T-helper 9 cell (primary cell): ENCODE measurements at regions not wholly inside any gene's neighbourhood (a gene's known extent, or its start where the extent isn't known, plus 50 kb on each side); places are given as distances from the start of the nearest gene placed in this dataset.

Source experiments
- DNase-seq: peaks from one replicate; pipeline ENCODE4 v3.0.0-alpha.2; 2020

DNA sequence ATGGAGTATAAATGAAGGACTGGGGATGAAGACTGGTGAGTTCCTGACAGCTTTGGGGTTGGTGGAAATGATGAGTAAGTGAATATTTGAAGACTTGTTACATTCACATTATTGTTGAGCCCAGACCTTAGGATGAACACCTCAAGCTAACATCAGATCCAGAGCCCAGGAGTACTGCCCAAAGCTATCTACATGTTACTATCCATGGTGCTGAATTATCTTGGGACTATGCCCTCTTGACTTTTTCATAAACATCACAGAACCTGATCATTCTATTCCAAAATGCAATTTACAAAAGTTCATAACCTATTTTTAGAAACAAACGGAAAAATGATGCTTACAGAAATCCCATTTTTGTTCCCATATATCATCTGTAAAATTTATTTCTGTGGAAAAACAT lies 613.3 kb downstream of the TUSC7 start:
- DNase-seq = no peak

DNA sequence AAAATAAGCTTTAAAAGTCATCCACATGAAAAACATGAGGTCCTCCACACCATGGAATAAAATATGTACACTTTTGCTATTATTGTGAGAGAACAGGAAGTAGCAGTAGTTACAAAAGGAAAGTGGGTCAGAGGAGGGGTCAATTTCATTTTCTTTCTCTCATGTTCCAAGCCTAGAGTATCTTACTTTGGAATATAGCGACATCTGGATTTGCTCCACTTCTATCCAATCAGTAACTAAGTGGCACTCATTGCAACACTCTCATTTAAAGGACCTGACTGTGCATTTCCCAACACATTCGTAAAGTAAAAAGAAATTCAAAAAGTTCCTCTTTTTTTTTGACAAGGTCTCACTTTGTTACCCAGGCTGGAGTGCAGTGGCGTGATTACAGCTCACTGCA lies 637.3 kb downstream of the TUSC7 start:
- no peak for DNase-seq

DNA sequence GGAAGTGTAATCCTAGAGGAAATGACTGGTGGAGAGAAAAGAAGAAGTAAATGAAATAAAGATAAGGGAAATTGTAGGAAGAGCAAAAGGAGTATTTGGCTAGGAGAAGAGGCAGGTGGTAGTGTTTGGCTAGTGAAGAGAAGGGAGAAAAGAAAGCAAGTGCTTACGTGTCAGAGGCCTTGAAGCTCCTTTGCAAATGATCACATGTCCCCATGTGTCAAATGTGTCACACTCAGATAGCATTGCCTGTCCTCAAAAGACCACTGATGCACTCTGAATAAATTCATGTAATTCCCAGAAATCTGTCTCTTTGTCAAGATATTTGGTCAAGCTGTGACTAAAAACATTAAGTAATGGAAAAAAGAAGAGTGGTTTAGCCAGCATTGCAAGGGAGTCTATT lies 639.3 kb downstream of the TUSC7 start:
- DNase-seq = no peak

DNA sequence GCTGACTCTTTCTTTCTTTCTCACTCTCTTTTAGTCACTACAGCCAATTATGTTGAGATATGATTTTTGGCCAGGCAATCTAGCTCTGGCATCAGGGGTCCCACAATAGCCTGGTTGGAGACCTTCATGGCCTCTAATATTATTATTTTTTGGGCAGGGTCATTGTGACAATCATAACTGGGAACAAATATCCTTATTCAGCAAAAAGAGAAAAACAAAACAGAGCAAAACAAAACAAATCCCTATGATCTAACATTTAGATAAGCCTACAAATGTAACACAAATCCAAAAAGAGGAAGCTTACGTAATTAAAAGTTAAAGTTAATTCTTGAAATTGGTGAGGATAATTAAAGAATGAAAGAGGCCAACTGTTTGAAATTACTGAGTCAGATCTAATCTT lies 640.0 kb downstream of the TUSC7 start:
- no peak for DNase-seq

DNA sequence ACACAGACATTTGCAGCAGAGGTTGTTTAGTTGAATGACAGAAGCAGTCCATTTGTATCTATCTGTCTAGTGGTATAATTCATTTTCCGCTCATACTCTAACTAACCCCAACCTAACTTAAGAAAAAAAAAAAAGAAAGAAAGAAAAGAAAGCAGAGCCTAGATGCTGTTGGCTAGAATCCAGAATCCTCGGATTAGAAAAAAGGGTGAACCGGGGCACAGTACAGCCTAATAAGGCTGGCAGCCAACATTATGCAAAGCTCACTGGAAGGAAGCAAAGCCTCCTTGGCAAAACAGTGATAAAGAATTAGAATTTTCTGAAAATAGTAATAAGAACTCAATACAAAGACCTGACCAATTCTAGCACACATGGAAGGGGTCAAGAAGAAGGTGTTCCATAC lies 640.8 kb downstream of the TUSC7 start:
- no peak for DNase-seq

DNA sequence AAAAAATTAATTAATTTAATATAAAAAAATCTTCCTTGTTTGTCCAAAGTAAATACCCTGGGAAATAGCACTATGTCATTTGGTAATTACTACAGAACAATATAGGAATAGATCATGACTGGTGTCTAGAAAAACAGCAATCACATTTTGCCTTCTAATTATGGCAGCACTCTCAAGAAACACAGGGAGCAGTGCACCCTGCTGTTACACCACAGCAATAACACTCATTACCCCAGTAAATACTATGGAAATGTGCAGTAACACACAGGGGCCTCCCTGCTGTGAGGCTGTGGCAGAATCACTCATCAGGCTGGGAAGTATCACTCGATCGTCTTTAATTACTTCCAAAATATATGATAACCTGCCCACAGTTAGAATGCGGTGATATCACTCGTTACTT lies 646.0 kb downstream of the TUSC7 start:
- DNase-seq = no peak

DNA sequence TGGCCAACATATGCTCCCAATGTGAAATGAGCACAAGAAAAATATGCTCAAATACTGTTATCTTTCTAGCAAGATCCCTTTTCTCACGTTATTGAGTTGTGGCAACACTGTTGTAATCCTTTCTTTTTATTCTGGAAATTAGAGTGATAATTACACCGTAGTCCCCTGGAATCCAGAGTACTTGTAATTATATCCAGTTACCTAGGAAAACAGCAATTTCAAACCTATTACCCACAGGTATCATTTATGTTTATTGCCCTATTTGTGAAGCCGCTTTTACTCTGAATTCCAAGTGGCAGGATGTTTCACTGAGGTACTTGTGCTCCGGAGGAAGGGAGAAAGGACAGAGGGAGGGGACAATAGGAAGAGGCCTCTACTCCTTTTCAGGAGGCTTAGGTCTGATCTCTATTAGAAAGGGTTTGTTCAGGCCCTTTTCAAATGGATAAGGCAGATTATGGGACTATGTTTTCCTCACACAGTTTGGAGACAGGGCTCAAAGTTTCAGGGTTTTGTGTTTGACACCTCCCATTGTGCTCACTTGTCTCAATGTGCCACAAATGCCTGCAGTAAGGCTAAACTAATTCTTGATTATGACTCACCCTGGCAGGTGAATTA lies 646.6 kb downstream of the TUSC7 start:
- no peak for DNase-seq

DNA sequence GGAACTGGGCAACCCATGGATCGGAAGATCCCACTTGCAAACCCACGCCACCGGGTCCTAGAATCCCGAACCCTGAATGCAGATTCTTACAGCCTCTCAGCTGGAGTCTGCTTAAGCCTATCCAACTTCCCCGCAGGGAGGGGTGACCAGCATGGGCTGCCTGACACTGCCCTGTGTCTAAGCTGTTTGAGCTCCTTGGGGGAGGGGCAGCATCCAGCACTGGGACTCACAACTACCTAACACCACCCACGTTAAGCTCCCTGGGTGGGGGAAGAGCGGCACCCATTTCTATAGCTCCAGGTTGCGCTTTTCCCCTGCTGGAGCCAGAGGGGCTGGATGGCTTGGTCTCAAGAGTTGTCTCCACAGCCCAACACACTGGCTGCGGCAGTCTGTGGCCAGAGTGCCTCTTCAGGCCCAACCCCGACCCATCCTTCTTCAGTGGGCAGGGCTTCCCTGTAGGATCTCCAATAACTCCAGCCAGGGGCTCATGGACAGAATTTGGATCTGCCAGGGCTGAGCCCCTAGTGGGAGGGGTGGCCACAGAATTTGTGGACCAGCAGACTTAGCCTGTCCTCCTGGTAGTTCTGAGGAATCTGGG lies 649.2 kb downstream of the TUSC7 start:
- no peak for DNase-seq

DNA sequence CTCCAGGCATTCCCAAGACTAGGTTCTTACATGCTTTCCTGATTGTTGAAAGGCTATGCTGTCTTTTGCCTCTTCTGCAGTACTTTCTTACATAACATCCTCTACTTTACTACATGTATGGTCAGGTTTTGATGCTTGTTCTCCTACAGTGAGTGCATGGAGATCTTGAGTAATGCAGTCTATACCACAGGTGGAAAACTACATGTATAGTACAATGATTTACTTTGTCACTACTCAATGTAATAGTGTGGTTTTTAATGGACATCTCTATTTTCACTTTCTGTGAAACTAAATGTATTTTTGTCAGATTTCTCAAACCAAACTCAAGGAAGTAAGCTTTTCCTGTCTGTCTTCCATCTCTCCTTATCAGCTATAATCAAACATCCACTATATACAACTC lies 657.0 kb downstream of the TUSC7 start:
- DNase-seq = no peak

DNA sequence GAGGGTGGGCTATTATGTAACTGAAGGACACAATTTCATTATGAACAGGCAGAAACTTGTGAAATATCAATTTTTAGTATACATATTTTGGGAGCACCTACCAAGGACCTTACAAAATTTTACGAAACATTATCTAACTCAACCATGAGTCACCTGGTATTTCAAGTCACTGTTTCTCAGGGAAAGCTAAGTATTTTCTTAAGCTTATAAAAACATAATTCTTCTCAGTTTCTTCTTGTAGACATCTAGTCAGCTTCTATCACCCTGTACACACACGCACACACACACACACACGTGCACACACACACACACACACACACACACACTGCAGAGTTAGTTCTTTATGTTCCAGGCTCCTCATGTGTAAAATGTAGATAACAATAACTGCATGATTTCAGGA lies 658.3 kb downstream of the TUSC7 start:
- no peak for DNase-seq

DNA sequence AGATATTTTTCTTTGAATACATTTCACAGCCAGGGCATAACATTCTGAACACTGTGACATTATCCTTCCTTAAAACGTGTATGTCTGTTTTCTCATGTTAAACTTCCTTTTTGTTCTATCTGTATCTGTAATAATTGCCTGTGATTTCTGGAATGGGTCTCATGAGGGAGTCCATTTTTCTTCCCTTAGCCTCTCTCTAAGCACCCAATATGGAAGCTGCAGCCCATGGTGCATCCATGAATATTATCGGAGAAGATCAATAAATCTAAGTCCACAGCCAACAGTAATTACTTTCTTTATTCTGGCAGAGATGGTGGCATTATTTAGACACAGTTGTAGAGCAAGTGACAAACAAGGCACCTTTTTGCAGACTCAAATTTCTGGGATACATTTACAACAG lies 671.1 kb downstream of the TUSC7 start:
- no peak for DNase-seq

DNA sequence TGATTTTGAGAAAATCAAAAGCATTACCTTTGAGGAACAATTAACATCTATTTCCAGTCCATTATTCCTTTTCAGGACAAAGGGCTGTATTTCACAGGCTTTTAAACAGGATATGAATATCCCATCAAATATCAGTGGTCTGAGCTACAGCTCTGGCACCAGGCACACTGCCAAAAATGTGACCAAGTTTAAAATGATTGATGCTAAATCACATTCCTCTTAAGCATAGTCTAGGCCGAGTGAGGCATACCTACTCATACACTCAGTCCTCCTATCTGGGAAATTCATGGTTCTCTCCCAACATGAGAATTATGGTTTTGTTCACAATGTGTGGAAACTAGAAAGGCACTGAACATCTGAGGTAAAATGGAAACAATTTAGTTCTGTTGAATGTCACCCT lies 683.5 kb downstream of the TUSC7 start:
- DNase-seq = no peak

DNA sequence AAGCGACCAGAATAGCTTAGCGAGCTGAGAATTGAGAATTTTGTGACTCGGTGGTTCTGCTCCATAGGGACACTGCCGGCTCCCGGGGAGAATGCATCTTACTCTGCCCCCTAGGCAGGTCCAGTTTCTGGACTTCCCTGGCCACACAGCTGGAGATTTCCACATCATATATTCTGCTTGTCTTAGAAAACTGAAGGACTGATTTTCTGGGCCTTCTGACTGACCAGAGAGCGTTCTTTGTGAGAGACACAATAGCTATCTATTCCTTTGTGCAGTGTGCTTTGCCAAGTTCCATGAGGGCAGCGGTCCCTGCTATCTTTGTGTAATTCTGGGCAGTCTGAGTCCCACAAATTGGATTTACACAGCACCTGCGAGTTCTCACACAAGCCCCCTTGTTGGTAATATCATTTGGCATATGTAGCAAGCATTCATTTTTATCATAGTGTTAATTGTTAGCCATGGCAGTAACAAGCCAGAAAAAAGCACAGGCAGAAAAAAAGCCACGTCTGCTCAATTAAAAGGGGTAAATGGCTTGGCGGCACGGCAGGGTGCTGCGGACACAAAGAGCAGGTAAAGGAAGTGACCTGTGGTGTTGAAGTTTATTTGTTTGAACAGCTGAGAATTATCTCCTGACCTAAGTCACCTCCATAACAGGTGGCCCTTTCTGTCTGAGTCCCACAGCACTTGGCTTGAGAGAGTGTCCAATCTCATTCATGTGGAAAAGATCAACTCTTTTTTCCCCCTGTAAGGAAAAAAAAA lies 688.7 kb downstream of the TUSC7 start:
- DNase-seq = no peak

DNA sequence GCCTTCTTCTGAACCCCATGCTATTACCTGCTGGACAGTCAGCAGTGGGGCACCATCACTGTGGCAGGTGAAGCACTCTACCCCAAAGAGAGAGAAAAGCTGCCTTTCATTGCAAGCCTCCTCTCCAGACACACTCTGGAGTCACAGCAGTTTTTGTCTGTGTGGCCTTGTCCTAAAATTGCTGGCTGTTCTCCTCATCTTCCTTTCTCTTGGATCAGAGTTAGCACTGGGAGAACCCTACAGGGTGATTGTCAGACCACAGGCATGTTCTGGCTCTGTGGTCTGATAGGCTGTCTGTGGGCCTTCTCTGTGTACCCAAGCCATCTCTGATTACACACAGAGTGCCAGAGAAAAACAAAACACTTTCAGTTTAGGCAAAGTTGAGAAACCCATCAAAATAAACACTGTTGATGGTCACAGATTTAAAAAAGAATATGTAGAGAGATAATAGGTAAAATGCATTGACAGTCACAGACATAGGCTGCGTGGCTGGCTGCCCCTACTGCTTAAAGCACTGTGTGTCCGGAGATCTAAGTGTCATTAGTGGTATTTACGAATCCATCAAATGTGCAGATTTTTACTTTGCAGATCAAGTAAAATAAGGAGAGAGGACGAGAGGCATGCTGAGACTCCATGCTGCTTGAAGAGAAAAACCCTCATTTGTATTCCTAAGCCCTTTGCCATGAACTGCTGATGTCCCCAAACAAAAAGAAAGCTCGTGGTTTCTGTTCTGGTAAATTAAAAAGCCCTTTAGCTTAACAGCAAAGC lies 689.9 kb downstream of the TUSC7 start:
- DNase-seq = no peak

DNA sequence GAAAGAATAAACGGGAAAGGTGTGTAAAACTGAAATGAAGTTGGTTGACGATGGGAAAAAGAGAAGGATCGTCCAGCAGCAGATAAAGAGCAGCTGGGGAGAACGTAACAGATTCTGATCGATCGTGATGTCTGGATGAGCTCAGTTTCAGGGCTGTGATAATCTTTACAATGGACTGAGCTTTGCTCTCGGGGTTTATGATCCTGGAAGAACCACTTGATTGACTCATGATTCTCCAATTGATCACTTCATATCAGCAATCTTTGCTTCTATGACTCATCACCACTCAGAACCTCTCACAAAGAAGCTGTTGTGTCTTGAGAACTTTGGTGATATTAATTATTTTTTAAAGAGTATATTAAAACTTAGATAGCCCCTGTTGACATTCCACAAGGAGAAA lies 690.7 kb downstream of the TUSC7 start:
- DNase-seq = no peak

DNA sequence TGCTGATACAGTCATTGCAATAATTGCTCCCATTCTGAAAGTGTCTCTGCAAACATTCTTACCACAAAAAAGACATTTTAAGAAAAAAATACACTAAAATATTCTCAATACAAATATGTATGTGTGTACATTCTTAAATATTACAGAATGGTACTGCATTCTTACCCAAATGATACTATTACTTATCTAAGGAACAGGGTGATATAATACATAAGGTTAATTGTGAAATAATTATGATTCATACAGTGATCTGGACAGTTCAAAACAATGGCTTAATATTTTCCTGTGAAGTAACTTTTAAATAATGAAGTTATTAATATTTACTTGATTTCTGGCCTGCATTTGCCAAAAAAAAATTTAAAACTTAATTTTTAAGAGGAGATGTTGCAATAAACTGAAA lies 694.6 kb downstream of the TUSC7 start:
- no peak for DNase-seq

DNA sequence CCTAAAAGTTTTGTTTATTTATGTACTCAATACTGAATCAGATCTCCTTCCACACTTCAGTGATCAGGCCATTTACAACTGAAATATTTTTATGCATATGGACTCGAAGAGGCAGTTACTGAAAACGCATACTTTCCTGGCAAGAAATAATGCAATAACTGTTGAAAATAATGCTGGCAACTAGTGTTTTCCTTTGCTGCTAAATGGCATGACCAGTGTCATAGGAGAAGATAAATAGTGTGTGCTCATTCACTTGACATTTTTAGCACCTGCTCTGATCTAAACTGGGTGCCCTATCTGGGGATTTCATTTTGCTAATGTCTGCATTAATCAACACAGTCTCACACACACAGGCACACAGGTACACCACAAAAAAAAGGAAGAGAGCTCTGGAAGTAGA lies 695.2 kb downstream of the TUSC7 start:
- no peak for DNase-seq

DNA sequence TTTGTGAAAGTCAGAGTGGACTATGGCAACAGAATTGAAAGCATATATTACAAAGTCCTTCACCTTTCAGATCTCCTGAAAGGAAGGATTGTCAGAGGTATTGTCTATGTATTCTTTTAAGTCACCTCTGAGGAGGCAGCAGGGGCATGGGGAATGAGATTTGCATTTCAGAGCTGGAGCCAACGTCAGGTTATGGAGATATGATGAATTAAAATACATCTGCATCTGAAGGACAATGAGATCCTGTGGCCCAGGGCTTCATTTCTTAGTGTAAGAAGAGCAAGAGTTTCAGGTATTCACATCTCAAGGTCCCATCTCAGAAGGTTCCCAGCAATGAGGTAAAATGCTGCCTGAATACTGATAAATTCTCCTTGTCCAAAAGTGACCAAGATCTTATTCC lies 695.8 kb downstream of the TUSC7 start:
- no peak for DNase-seq

DNA sequence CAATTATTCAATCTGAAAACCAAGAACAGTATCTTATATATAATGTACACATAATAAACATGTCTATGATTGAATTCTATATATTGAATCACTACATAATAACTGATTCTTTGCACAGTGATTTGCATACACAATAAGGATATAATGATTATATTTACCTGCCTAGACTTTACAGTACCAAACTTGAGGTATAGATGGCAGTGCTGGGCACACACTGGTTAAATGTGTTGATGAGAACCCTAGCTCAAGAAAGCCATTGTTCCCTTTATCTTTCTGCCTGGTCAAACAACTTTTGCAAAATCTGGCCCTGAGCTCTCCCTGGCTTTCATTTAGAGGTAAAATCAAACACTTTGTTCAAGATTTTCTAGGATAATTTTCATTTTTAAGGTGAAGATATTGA lies 697.7 kb downstream of the TUSC7 start:
- DNase-seq = no peak

DNA sequence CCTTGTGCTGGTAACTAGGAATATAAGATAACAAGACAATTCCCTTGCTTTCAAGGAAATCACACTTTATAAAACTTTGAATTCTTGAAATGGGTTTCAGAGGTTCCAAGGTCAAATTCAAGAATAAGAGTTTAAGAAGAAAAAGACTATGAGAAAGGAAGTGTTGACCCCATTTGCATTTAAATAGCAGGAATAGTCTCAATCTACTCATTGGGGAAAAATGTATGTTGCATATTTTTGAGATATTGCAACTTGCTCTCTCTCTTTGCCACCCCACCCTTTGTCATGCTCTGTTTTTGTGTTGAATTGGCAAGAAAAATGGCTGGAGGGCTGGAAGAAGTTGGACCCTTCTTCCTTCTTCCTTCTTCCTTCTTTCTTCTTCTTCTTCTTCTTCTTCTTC lies 699.2 kb downstream of the TUSC7 start:
- DNase-seq = no peak

DNA sequence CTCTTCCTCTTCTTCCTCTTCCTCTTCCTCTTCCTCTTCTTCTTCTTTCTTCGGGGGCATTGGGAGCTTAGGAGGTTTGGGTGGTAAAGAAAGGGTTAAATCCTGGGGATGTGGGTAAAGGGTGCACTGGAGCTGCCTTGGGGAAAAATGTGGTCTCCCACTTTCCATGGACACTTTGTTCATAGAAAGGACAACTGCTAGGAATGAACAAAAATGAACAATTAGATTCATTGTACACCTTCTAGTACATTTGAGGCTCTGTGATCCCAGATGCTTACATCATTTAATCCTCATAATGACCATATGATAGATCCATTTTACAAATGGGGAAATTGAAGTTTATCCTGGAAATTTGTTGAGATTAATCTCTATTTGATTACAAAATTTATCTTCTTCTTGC lies 699.7 kb downstream of the TUSC7 start:
- no peak for DNase-seq

DNA sequence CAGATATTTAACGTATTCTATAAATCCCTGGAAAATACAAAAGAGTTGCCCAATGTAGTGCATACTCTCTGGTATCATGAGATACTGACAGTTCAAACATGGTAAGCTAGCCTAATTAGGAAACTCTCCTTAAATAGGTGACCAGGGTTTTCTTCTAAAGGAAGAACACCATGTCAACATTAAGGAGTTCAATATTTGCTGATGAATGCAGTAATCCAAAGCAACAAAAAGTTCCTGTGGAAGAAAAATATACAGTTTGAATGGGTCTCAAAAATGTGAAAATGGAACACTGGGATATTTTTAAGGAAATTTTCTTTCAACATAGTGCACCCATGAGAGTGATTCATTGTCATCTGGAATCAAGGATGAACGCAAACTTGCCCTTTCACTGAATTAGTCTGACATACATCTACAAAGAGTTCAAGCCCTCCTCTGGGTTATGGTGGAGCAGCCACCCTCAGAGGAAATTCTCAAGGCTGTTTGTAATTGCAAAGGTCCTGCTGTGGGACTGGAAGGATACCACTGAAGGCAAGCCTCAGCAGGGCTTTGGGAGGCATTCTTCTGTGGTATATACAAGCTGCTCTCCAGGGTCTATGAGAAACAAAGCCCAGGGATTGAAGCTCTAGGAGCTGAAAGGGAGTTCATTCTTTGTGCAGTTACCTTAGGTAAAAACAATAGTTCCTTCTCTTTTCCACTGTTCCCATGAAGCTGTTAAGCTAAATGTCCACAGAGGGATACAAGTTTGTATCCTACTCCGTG lies 700.3 kb downstream of the TUSC7 start:
- DNase-seq = no peak

DNA sequence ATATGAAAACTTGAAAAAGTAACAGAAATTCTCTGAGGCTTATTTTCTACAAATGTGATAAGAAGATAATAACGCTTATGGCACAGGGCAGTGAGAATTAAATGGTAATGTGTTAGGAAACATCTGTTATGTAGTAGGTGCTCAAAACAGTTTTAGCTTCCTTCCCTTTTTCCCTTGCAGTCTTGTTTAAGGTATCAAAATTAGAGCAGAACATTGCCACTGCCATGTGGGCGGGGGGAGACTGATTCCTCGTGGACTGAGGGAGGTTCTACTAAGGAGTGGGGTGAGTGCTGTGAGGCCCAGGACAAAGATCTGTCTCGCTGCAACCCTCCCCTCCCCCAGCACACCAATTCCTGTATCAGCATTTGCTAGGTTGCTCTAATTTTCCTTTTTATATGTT lies 702.4 kb downstream of the TUSC7 start:
- no peak for DNase-seq
